HCT116 (cell line): ENCODE measurements at regions not wholly inside any gene's neighbourhood (a gene's known extent, or its start where the extent isn't known, plus 50 kb on each side); places are given as distances from the start of the nearest gene placed in this dataset.

ENCODE experiments used
- ATAC-seq: fragments of 200-7000 bp; cut with Tn5 transposase; 2 replicates; pipeline ENCODE4 v1.9.1; 2020; ENCODE audit warnings: mild to moderate bottlenecking, moderate library complexity
- BruUV-seq: library from RNA; stranded (reverse); fragments of 400-500 nt; replicated peaks from 2 replicates; lab custom pipeline; 2021; lab: Mats Ljungman, UMichigan
- CTCF ChIA-PET: fragments of 300-600 bp; sonication (Branson Sonifier 250); formaldehyde crosslinking; loops from one replicate; lab custom pipeline; 2021; ENCODE audit warnings: antibody characterized with exemption; lab: Charles Lee
- POLR2A ChIA-PET: fragments of 300-600, 350-600 bp; sonication (Branson Sonifier 250); formaldehyde crosslinking; loops from one replicate; lab custom pipeline; 2021; ENCODE audit warnings: antibody characterized with exemption; lab: Charles Lee
- RAD21 ChIA-PET, 2 experiments: fragments of 300-600 bp; sonication (Branson Sonifier 250); formaldehyde crosslinking; loops; one replicate each; lab custom pipeline; 2023; ENCODE audit warnings: low total read pairs in 2 of 2; ENCODE audit not compliant: uncharacterized antibody in 2 of 2, unreplicated experiment in 2 of 2, low non-redundant PET in 1 of 2; lab: Charles Lee
- DNase-seq: peaks from one replicate; pipeline ENCODE4 v3.0.0-alpha.2; 2010; ENCODE audit warnings: low read depth, low spot score
- H2AFZ ChIP-seq: fragments of 200-600 bp; shearing (Covaris generic), sonication (generic); 2 replicates; pipeline ENCODE4 v1.6.1; 2017; ENCODE audit warnings: low read depth, mixed run types, mixed read lengths, antibody characterized with exemption, low read length; ENCODE audit not compliant: poor library complexity, severe bottlenecking
- H3K27ac ChIP-seq: 2 replicates; pipeline ENCODE4 v1.5.1; 2012; ENCODE audit warnings: low read depth, low read length
- H3K27me3 ChIP-seq: fragments of 200-600 bp; sonication (generic); 2 replicates; pipeline ENCODE4 v1.6.1; 2016; ENCODE audit warnings: mixed run types, low read length, mixed read lengths; ENCODE audit not compliant: insufficient read depth
- H3K36me3 ChIP-seq, 2 experiments: fragments of 200-500 bp in 1 of 2; fragments of 200-600 bp in 1 of 2; sonication (Bioruptor generic) in 1 of 2; sonication (generic) in 1 of 2; 2 replicates each; pipeline versions ENCODE4 v1.5.1 to v1.6.1; 2014 to 2016; ENCODE audit warnings: low read length in 2 of 2, inconsistent platforms in 1 of 2, mixed read lengths in 1 of 2, mixed run types in 1 of 2; ENCODE audit not compliant: insufficient read depth in 2 of 2, control insufficient read depth in 1 of 2
- H3K4me1 ChIP-seq, 2 experiments: fragments of 200-600 bp in 1 of 2; sonication (generic) in 1 of 2; 2 replicates each; pipeline versions ENCODE4 v1.5.1 to v1.6.1; 2012 to 2017; ENCODE audit warnings: low read length in 2 of 2, inconsistent platforms in 1 of 2, mild to moderate bottlenecking in 1 of 2, mixed read lengths in 1 of 2, mixed run types in 1 of 2, moderate library complexity in 1 of 2; ENCODE audit not compliant: insufficient read depth in 2 of 2, control insufficient read depth in 1 of 2
- H3K4me2 ChIP-seq: fragments of 200-600 bp; sonication (generic); 2 replicates; pipeline ENCODE4 v1.6.1; 2017; ENCODE audit warnings: mixed run types, low read length, mixed read lengths
- H3K4me3 ChIP-seq, 2 experiments: fragments of 200-600 bp in 1 of 2; sonication (generic) in 1 of 2; replicated peaks in 1 of 2; 2 replicates each; pipeline ENCODE4 v1.5.1; 2011 to 2016; ENCODE audit warnings: low read length in 2 of 2, control low read depth in 1 of 2, low read depth in 1 of 2, mild to moderate bottlenecking in 1 of 2, mixed read lengths in 1 of 2, mixed run types in 1 of 2
- H3K79me2 ChIP-seq: fragments of 200-600 bp; sonication (generic); 2 replicates; pipeline ENCODE4 v1.6.1; 2017; ENCODE audit warnings: mild to moderate bottlenecking, mixed run types, low read length, moderate library complexity, mixed read lengths; ENCODE audit not compliant: insufficient read depth
- H3K9ac ChIP-seq: fragments of 200-600 bp; sonication (generic); 2 replicates; pipeline ENCODE4 v1.6.1; 2016; ENCODE audit warnings: low read length, mixed read lengths
- H3K9me2 ChIP-seq: fragments of 200-600 bp; sonication (generic), shearing (Covaris generic); 2 replicates; pipeline ENCODE4 v1.6.1; 2017; ENCODE audit warnings: mixed run types, mild to moderate bottlenecking, moderate library complexity; ENCODE audit not compliant: insufficient read depth
- H3K9me3 ChIP-seq, 2 experiments: fragments of 200-500 bp in 1 of 2; fragments of 200-600 bp in 1 of 2; sonication (Bioruptor generic) in 1 of 2; sonication (generic) in 1 of 2; 2 replicates each; pipeline ENCODE4 v1.6.1; 2014 to 2017; ENCODE audit warnings: low read length in 2 of 2, mixed read lengths in 2 of 2, inconsistent platforms in 1 of 2, low read depth in 1 of 2, mild to moderate bottlenecking in 1 of 2, mixed run types in 1 of 2, moderate library complexity in 1 of 2; ENCODE audit not compliant: control insufficient read depth in 1 of 2, insufficient read depth in 1 of 2
- H4K20me1 ChIP-seq: fragments of 200-600 bp; sonication (generic), shearing (Covaris generic); 2 replicates; pipeline ENCODE4 v1.6.1; 2017; ENCODE audit warnings: mixed run types, mild to moderate bottlenecking, moderate library complexity; ENCODE audit not compliant: insufficient read depth
- ATF3 ChIP-seq: IDR thresholded peaks from 2 replicates; pipeline ENCODE4 v1.6.1; 2012
- CBX3 ChIP-seq: IDR thresholded peaks from 2 replicates; pipeline ENCODE4 v1.6.1; 2012; ENCODE audit warnings: low read depth
- CEBPB ChIP-seq: IDR thresholded peaks from 2 replicates; pipeline ENCODE4 v1.6.1; 2012; ENCODE audit warnings: low read depth
- EGR1 ChIP-seq: IDR thresholded peaks from 2 replicates; pipeline ENCODE4 v1.6.1; 2012; ENCODE audit warnings: low read depth
- ELF1 ChIP-seq: IDR thresholded peaks from 2 replicates; pipeline ENCODE4 v1.6.1; 2012; ENCODE audit warnings: low read depth, borderline replicate concordance
- EZH2phosphoT487 ChIP-seq: fragments of 200-600 bp; IDR thresholded peaks from 2 replicates; pipeline ENCODE4 v1.6.1; 2018; ENCODE audit warnings: antibody characterized with exemption, borderline replicate concordance
- FOSL1 ChIP-seq: IDR thresholded peaks from 2 replicates; pipeline ENCODE4 v1.6.1; 2012; ENCODE audit warnings: low read depth
- MAX ChIP-seq: IDR thresholded peaks from 2 replicates; pipeline ENCODE4 v1.6.1; 2012
- POLR2A ChIP-seq: IDR thresholded peaks from 2 replicates; pipeline ENCODE4 v1.7.0; 2011; ENCODE audit warnings: borderline replicate concordance; ENCODE audit not compliant: insufficient read depth, insufficient read length; ENCODE audit errors: extremely low read depth
- RAD21 ChIP-seq: IDR thresholded peaks from 2 replicates; pipeline ENCODE4 v1.6.1; 2012; ENCODE audit warnings: low read depth, mild to moderate bottlenecking
- SIN3A ChIP-seq: IDR thresholded peaks from 2 replicates; pipeline ENCODE4 v1.6.1; 2012; ENCODE audit warnings: low read depth
- SRF ChIP-seq: IDR thresholded peaks from 2 replicates; pipeline ENCODE4 v1.6.1; 2012; ENCODE audit warnings: low read depth
- TCF7L2 ChIP-seq: IDR thresholded peaks from 2 replicates; pipeline ENCODE4 v1.7.0; 2011; ENCODE audit warnings: borderline replicate concordance, inconsistent platforms; ENCODE audit not compliant: insufficient read depth, insufficient read length; ENCODE audit errors: extremely low read depth
- YY1 ChIP-seq: IDR thresholded peaks from 2 replicates; pipeline ENCODE4 v1.6.1; 2011; ENCODE audit warnings: low read length, low read depth, moderate library complexity, mild to moderate bottlenecking; ENCODE audit not compliant: insufficient replicate concordance; ENCODE audit errors: extremely low read depth
- ZBTB33 ChIP-seq: IDR thresholded peaks from 2 replicates; pipeline ENCODE4 v1.6.1; 2011; ENCODE audit warnings: mild to moderate bottlenecking, low read length, moderate library complexity; ENCODE audit not compliant: insufficient replicate concordance; ENCODE audit errors: extremely low read depth
- intact Hi-C: fragments of 100-400 bp; cut with micrococcal nuclease; formaldehyde crosslinking; loops from 2 replicates; pipeline ENCODE4 v1.10.0; 2022

GRCh38 chr19:31976775-31977536, 368.5 kb upstream of the ZNF507 start:
- no TSS peak for BruUV-seq
- CTCF ChIA-PET = no interaction called here

More at GRCh38 chr19:31976775-31977536, 368.5 kb upstream of the ZNF507 start:
- ATAC-seq = no peak
- no peak overlapping the region for H2AFZ ChIP-seq
- H4K20me1 ChIP-seq = no peaks in the 10 kb centered on the region
- TF ChIP-seq ELF1 (no peak), RAD21 (no peak), ZBTB33 (no peak), SRF (no peak), TCF7L2 (no peak), ATF3 (no peak), YY1 (no peak), FOSL1 (no peak), EZH2phosphoT487 (no peak), MAX (no peak), POLR2A (no peak), SIN3A (no peak), CBX3 (no peak), CEBPB (no peak), EGR1 (no peak)
- ChIA-PET RAD21 (no interaction called here), POLR2A (no interaction called here)
- no peaks in the 10 kb centered on the region for H3K4me1 ChIP-seq
- no peaks in the 10 kb centered on the region for H3K27me3 ChIP-seq
- no peak for DNase-seq
- no peaks in the 10 kb centered on the region for H3K36me3 ChIP-seq
- H3K4me2 ChIP-seq = no peak overlapping the region
- H3K9me3 ChIP-seq = peaks cover 10 to 38% of the 10 kb centered on the region in 2 experiments; a peak in 2 of 4 replicates
- H3K9me2 ChIP-seq = no peaks in the 10 kb centered on the region
- intact Hi-C loops = no loop called here
- no peaks in the 10 kb centered on the region for H3K79me2 ChIP-seq
- H3K4me3 ChIP-seq = no peak overlapping the region
- H3K9ac ChIP-seq = no peak overlapping the region
- no peak overlapping the region for H3K27ac ChIP-seq
